HG03025 (cell line): ENCODE measurements at regions not wholly inside any gene's neighbourhood (a gene's known extent, or its start where the extent isn't known, plus 50 kb on each side); places are given as distances from the start of the nearest gene placed in this dataset.
"Not testable (repeated sequence)": the region's sequence is repeated elsewhere in the genome, so short reads cannot be mapped to it uniquely, and the experiment has no call there.

ENCODE experiments used
- ATAC-seq: cut with Tn5 transposase; IDR thresholded peaks from one replicate; pipeline ENCODE4 v1.9.1; 2021; ENCODE audit warnings: mild to moderate bottlenecking, moderate library complexity; ENCODE audit not compliant: unreplicated experiment, low FRiP score

GRCh38 chr5:102611312-102611711 lies 112.5 kb upstream of the SLCO6A1 start:
- no peak for ATAC-seq

GRCh38 chr5:102613661-102614060 lies 114.9 kb upstream of the SLCO6A1 start:
- ATAC-seq = no peak

- ATAC-seq = no peak
Measured at GRCh38 chr5:102617191-102618187, 118.7 kb upstream of the SLCO6A1 start.

GRCh38 chr5:102622262-102622661 lies 123.5 kb upstream of the SLCO6A1 start:
- no peak for ATAC-seq

- ATAC-seq = no peak
Measured at GRCh38 chr5:102623329-102624065, 124.7 kb upstream of the SLCO6A1 start.

GRCh38 chr5:102624405-102624804 lies 125.6 kb upstream of the SLCO6A1 start:
- ATAC-seq = no peak

GRCh38 chr5:102625468-102625867 lies 126.7 kb upstream of the SLCO6A1 start:
- ATAC-seq = no peak

- no peak for ATAC-seq
Measured at GRCh38 chr5:102625928-102626327, 127.1 kb upstream of the SLCO6A1 start.

GRCh38 chr5:102627315-102627714 lies 127.8 kb upstream of the PAM start:
- no peak for ATAC-seq

- ATAC-seq = no peak
Measured at GRCh38 chr5:102628441-102629175, 126.5 kb upstream of the PAM start.

GRCh38 chr5:102629827-102630605 lies 125.1 kb upstream of the PAM start:
- no peak for ATAC-seq

GRCh38 chr5:102635399-102635798 lies 119.7 kb upstream of the PAM start:
- not testable (repeated sequence) for ATAC-seq

- ATAC-seq = no peak
Measured at GRCh38 chr5:102638316-102638715, 116.8 kb upstream of the PAM start.

GRCh38 chr5:102638912-102639652 lies 116.0 kb upstream of the PAM start:
- ATAC-seq = no peak

- ATAC-seq = no peak
Measured at GRCh38 chr5:102649731-102650130, 105.4 kb upstream of the PAM start.

- ATAC-seq = no peak
Measured at GRCh38 chr5:102651466-102651865, 103.6 kb upstream of the PAM start.

GRCh38 chr5:102654559-102655349 lies 100.4 kb upstream of the PAM start:
- no peak for ATAC-seq

GRCh38 chr5:102659151-102659550 lies 96.0 kb upstream of the PAM start:
- no peak for ATAC-seq

GRCh38 chr5:102660111-102660510 lies 95.0 kb upstream of the PAM start:
- no peak for ATAC-seq
